HCT116 (cell line): ENCODE measurements at regions not wholly inside any gene's neighbourhood (a gene's known extent, or its start where the extent isn't known, plus 50 kb on each side); places are given as distances from the start of the nearest gene placed in this dataset.

ENCODE experiments used
- ATAC-seq: fragments of 200-7000 bp; cut with Tn5 transposase; 2 replicates; pipeline ENCODE4 v1.9.1; 2020; ENCODE audit warnings: mild to moderate bottlenecking, moderate library complexity
- BruUV-seq: library from RNA; stranded (reverse); fragments of 400-500 nt; replicated peaks from 2 replicates; lab custom pipeline; 2021; lab: Mats Ljungman, UMichigan
- CTCF ChIA-PET: fragments of 300-600 bp; sonication (Branson Sonifier 250); formaldehyde crosslinking; loops from one replicate; lab custom pipeline; 2021; ENCODE audit warnings: antibody characterized with exemption; lab: Charles Lee
- POLR2A ChIA-PET: fragments of 300-600, 350-600 bp; sonication (Branson Sonifier 250); formaldehyde crosslinking; loops from one replicate; lab custom pipeline; 2021; ENCODE audit warnings: antibody characterized with exemption; lab: Charles Lee
- RAD21 ChIA-PET, 2 experiments: fragments of 300-600 bp; sonication (Branson Sonifier 250); formaldehyde crosslinking; loops; one replicate each; lab custom pipeline; 2023; ENCODE audit warnings: low total read pairs in 2 of 2; ENCODE audit not compliant: uncharacterized antibody in 2 of 2, unreplicated experiment in 2 of 2, low non-redundant PET in 1 of 2; lab: Charles Lee
- DNase-seq: peaks from one replicate; pipeline ENCODE4 v3.0.0-alpha.2; 2010; ENCODE audit warnings: low read depth, low spot score
- H2AFZ ChIP-seq: fragments of 200-600 bp; shearing (Covaris generic), sonication (generic); 2 replicates; pipeline ENCODE4 v1.6.1; 2017; ENCODE audit warnings: low read depth, mixed run types, mixed read lengths, antibody characterized with exemption, low read length; ENCODE audit not compliant: poor library complexity, severe bottlenecking
- H3K27ac ChIP-seq: 2 replicates; pipeline ENCODE4 v1.5.1; 2012; ENCODE audit warnings: low read depth, low read length
- H3K27me3 ChIP-seq: fragments of 200-600 bp; sonication (generic); 2 replicates; pipeline ENCODE4 v1.6.1; 2016; ENCODE audit warnings: mixed run types, low read length, mixed read lengths; ENCODE audit not compliant: insufficient read depth
- H3K36me3 ChIP-seq, 2 experiments: fragments of 200-500 bp in 1 of 2; fragments of 200-600 bp in 1 of 2; sonication (Bioruptor generic) in 1 of 2; sonication (generic) in 1 of 2; 2 replicates each; pipeline versions ENCODE4 v1.5.1 to v1.6.1; 2014 to 2016; ENCODE audit warnings: low read length in 2 of 2, inconsistent platforms in 1 of 2, mixed read lengths in 1 of 2, mixed run types in 1 of 2; ENCODE audit not compliant: insufficient read depth in 2 of 2, control insufficient read depth in 1 of 2
- H3K4me1 ChIP-seq, 2 experiments: fragments of 200-600 bp in 1 of 2; sonication (generic) in 1 of 2; 2 replicates each; pipeline versions ENCODE4 v1.5.1 to v1.6.1; 2012 to 2017; ENCODE audit warnings: low read length in 2 of 2, inconsistent platforms in 1 of 2, mild to moderate bottlenecking in 1 of 2, mixed read lengths in 1 of 2, mixed run types in 1 of 2, moderate library complexity in 1 of 2; ENCODE audit not compliant: insufficient read depth in 2 of 2, control insufficient read depth in 1 of 2
- H3K4me2 ChIP-seq: fragments of 200-600 bp; sonication (generic); 2 replicates; pipeline ENCODE4 v1.6.1; 2017; ENCODE audit warnings: mixed run types, low read length, mixed read lengths
- H3K4me3 ChIP-seq, 2 experiments: fragments of 200-600 bp in 1 of 2; sonication (generic) in 1 of 2; replicated peaks in 1 of 2; 2 replicates each; pipeline ENCODE4 v1.5.1; 2011 to 2016; ENCODE audit warnings: low read length in 2 of 2, control low read depth in 1 of 2, low read depth in 1 of 2, mild to moderate bottlenecking in 1 of 2, mixed read lengths in 1 of 2, mixed run types in 1 of 2
- H3K79me2 ChIP-seq: fragments of 200-600 bp; sonication (generic); 2 replicates; pipeline ENCODE4 v1.6.1; 2017; ENCODE audit warnings: mild to moderate bottlenecking, mixed run types, low read length, moderate library complexity, mixed read lengths; ENCODE audit not compliant: insufficient read depth
- H3K9ac ChIP-seq: fragments of 200-600 bp; sonication (generic); 2 replicates; pipeline ENCODE4 v1.6.1; 2016; ENCODE audit warnings: low read length, mixed read lengths
- H3K9me2 ChIP-seq: fragments of 200-600 bp; sonication (generic), shearing (Covaris generic); 2 replicates; pipeline ENCODE4 v1.6.1; 2017; ENCODE audit warnings: mixed run types, mild to moderate bottlenecking, moderate library complexity; ENCODE audit not compliant: insufficient read depth
- H3K9me3 ChIP-seq, 2 experiments: fragments of 200-500 bp in 1 of 2; fragments of 200-600 bp in 1 of 2; sonication (Bioruptor generic) in 1 of 2; sonication (generic) in 1 of 2; 2 replicates each; pipeline ENCODE4 v1.6.1; 2014 to 2017; ENCODE audit warnings: low read length in 2 of 2, mixed read lengths in 2 of 2, inconsistent platforms in 1 of 2, low read depth in 1 of 2, mild to moderate bottlenecking in 1 of 2, mixed run types in 1 of 2, moderate library complexity in 1 of 2; ENCODE audit not compliant: control insufficient read depth in 1 of 2, insufficient read depth in 1 of 2
- H4K20me1 ChIP-seq: fragments of 200-600 bp; sonication (generic), shearing (Covaris generic); 2 replicates; pipeline ENCODE4 v1.6.1; 2017; ENCODE audit warnings: mixed run types, mild to moderate bottlenecking, moderate library complexity; ENCODE audit not compliant: insufficient read depth
- CBX3 ChIP-seq: IDR thresholded peaks from 2 replicates; pipeline ENCODE4 v1.6.1; 2012; ENCODE audit warnings: low read depth
- EGR1 ChIP-seq: IDR thresholded peaks from 2 replicates; pipeline ENCODE4 v1.6.1; 2012; ENCODE audit warnings: low read depth
- EZH2phosphoT487 ChIP-seq: fragments of 200-600 bp; IDR thresholded peaks from 2 replicates; pipeline ENCODE4 v1.6.1; 2018; ENCODE audit warnings: antibody characterized with exemption, borderline replicate concordance
- JUND ChIP-seq: IDR thresholded peaks from 2 replicates; pipeline ENCODE4 v1.6.1; 2012
- POLR2A ChIP-seq: IDR thresholded peaks from 2 replicates; pipeline ENCODE4 v1.7.0; 2011; ENCODE audit warnings: borderline replicate concordance; ENCODE audit not compliant: insufficient read depth, insufficient read length; ENCODE audit errors: extremely low read depth
- RAD21 ChIP-seq: IDR thresholded peaks from 2 replicates; pipeline ENCODE4 v1.6.1; 2012; ENCODE audit warnings: low read depth, mild to moderate bottlenecking
- SRF ChIP-seq: IDR thresholded peaks from 2 replicates; pipeline ENCODE4 v1.6.1; 2012; ENCODE audit warnings: low read depth
- TCF7L2 ChIP-seq: IDR thresholded peaks from 2 replicates; pipeline ENCODE4 v1.7.0; 2011; ENCODE audit warnings: borderline replicate concordance, inconsistent platforms; ENCODE audit not compliant: insufficient read depth, insufficient read length; ENCODE audit errors: extremely low read depth
- YY1 ChIP-seq: IDR thresholded peaks from 2 replicates; pipeline ENCODE4 v1.6.1; 2011; ENCODE audit warnings: low read length, low read depth, moderate library complexity, mild to moderate bottlenecking; ENCODE audit not compliant: insufficient replicate concordance; ENCODE audit errors: extremely low read depth
- ZFX ChIP-seq: fragments of 450-650 bp; IDR thresholded peaks from 2 replicates; pipeline ENCODE4 v1.6.1; 2017
- intact Hi-C: fragments of 100-400 bp; cut with micrococcal nuclease; formaldehyde crosslinking; loops from 2 replicates; pipeline ENCODE4 v1.10.0; 2022
- TF ChIP-seq, protein P1 (sequence below): IDR thresholded peaks from 2 replicates; pipeline ENCODE4 v1.6.1; 2012; ENCODE audit warnings: low read depth
- TF ChIP-seq, protein P2 (sequence below): IDR thresholded peaks from 2 replicates; pipeline ENCODE4 v1.6.1; 2012
- TF ChIP-seq, protein P3 (sequence below), 3 experiments: fragments of 200-600 bp in 1 of 3; sonication (generic) in 1 of 3; IDR thresholded peaks in 2 of 3; conservative IDR thresholded peaks in 1 of 3; 2 replicates each; pipeline ENCODE4 v1.5.1; 2012 to 2017; ENCODE audit warnings: low read depth in 2 of 3, low read length in 2 of 3, antibody characterized with exemption in 1 of 3, borderline replicate concordance in 1 of 3, control low read depth in 1 of 3, mild to moderate bottlenecking in 1 of 3, mixed read lengths in 1 of 3, mixed run types in 1 of 3, moderate library complexity in 1 of 3; ENCODE audit not compliant: insufficient read depth in 1 of 3
- TF ChIP-seq, protein P4 (sequence below): IDR thresholded peaks from 2 replicates; pipeline ENCODE4 v1.6.1; 2011; ENCODE audit warnings: mild to moderate bottlenecking, low read length, moderate library complexity; ENCODE audit not compliant: insufficient replicate concordance; ENCODE audit errors: extremely low read depth

GRCh38 chr17:13874134-13874533 lies 195.2 kb upstream of the COX10 start:
- no peaks in the 10 kb centered on the region for H3K9me2 ChIP-seq
- ATAC-seq (no peak), DNase-seq (no peak)
- ChIA-PET RAD21 (no interaction called here), CTCF (no interaction called here), POLR2A (no interaction called here)
- no peak overlapping the region for H2AFZ ChIP-seq
- no TSS peak for BruUV-seq
- H3K4me1 ChIP-seq, result no peaks in the 10 kb centered on the region
- H3K9ac ChIP-seq, result no peak overlapping the region
- TF ChIP-seq, protein P1, sequence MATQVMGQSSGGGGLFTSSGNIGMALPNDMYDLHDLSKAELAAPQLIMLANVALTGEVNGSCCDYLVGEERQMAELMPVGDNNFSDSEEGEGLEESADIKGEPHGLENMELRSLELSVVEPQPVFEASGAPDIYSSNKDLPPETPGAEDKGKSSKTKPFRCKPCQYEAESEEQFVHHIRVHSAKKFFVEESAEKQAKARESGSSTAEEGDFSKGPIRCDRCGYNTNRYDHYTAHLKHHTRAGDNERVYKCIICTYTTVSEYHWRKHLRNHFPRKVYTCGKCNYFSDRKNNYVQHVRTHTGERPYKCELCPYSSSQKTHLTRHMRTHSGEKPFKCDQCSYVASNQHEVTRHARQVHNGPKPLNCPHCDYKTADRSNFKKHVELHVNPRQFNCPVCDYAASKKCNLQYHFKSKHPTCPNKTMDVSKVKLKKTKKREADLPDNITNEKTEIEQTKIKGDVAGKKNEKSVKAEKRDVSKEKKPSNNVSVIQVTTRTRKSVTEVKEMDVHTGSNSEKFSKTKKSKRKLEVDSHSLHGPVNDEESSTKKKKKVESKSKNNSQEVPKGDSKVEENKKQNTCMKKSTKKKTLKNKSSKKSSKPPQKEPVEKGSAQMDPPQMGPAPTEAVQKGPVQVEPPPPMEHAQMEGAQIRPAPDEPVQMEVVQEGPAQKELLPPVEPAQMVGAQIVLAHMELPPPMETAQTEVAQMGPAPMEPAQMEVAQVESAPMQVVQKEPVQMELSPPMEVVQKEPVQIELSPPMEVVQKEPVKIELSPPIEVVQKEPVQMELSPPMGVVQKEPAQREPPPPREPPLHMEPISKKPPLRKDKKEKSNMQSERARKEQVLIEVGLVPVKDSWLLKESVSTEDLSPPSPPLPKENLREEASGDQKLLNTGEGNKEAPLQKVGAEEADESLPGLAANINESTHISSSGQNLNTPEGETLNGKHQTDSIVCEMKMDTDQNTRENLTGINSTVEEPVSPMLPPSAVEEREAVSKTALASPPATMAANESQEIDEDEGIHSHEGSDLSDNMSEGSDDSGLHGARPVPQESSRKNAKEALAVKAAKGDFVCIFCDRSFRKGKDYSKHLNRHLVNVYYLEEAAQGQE, result no peak
- TF ChIP-seq, protein P2, sequence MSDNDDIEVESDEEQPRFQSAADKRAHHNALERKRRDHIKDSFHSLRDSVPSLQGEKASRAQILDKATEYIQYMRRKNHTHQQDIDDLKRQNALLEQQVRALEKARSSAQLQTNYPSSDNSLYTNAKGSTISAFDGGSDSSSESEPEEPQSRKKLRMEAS, result no peak
- TF ChIP-seq TCF7L2, result no peak
- TF ChIP-seq SRF, result no peak
- no peak for TF ChIP-seq CBX3
- no peak for TF ChIP-seq RAD21
- TF ChIP-seq EGR1, result no peak
- TF ChIP-seq, protein P3, sequence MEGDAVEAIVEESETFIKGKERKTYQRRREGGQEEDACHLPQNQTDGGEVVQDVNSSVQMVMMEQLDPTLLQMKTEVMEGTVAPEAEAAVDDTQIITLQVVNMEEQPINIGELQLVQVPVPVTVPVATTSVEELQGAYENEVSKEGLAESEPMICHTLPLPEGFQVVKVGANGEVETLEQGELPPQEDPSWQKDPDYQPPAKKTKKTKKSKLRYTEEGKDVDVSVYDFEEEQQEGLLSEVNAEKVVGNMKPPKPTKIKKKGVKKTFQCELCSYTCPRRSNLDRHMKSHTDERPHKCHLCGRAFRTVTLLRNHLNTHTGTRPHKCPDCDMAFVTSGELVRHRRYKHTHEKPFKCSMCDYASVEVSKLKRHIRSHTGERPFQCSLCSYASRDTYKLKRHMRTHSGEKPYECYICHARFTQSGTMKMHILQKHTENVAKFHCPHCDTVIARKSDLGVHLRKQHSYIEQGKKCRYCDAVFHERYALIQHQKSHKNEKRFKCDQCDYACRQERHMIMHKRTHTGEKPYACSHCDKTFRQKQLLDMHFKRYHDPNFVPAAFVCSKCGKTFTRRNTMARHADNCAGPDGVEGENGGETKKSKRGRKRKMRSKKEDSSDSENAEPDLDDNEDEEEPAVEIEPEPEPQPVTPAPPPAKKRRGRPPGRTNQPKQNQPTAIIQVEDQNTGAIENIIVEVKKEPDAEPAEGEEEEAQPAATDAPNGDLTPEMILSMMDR (IDR thresholded peaks at IDR 0.05 in 2 of 3, conservative IDR thresholded peaks at IDR 0.05 in 1 of 3; ENCODE audit: borderline replicate concordance in 1 of 3, insufficient read depth in 1 of 3, low read depth in 2 of 3, low read length in 2 of 3), result no peak
- no peak for TF ChIP-seq EZH2phosphoT487
- TF ChIP-seq ZFX, result no peak
- no peak for TF ChIP-seq JUND
- TF ChIP-seq POLR2A, result no peak
- no peak for TF ChIP-seq YY1
- TF ChIP-seq, protein P4, sequence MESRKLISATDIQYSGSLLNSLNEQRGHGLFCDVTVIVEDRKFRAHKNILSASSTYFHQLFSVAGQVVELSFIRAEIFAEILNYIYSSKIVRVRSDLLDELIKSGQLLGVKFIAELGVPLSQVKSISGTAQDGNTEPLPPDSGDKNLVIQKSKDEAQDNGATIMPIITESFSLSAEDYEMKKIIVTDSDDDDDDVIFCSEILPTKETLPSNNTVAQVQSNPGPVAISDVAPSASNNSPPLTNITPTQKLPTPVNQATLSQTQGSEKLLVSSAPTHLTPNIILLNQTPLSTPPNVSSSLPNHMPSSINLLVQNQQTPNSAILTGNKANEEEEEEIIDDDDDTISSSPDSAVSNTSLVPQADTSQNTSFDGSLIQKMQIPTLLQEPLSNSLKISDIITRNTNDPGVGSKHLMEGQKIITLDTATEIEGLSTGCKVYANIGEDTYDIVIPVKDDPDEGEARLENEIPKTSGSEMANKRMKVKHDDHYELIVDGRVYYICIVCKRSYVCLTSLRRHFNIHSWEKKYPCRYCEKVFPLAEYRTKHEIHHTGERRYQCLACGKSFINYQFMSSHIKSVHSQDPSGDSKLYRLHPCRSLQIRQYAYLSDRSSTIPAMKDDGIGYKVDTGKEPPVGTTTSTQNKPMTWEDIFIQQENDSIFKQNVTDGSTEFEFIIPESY, result no peak
- no peak overlapping the region for H3K4me2 ChIP-seq
- H3K9me3 ChIP-seq, result no peaks in the 10 kb centered on the region
- no peaks in the 10 kb centered on the region for H4K20me1 ChIP-seq
- intact Hi-C loops, result no loop called here
- H3K27me3 ChIP-seq, result peaks cover 9% of the 10 kb centered on the region; the same call in 1 of the 2 replicates
- H3K4me3 ChIP-seq, result no peak overlapping the region
- H3K79me2 ChIP-seq, result no peaks in the 10 kb centered on the region
- no peaks in the 10 kb centered on the region for H3K36me3 ChIP-seq
- H3K27ac ChIP-seq, result no peak overlapping the region
